Mesothelial cell of epicardium (in vitro differentiated cells): ENCODE measurements at regions not wholly inside any gene's neighbourhood (a gene's known extent, or its start where the extent isn't known, plus 50 kb on each side); places are given as distances from the start of the nearest gene placed in this dataset.

Experiments
- DNase-seq, 2 experiments: peaks; one replicate each; pipeline ENCODE4 v3.0.0; 2021; ENCODE audit warnings: low spot score in 2 of 2; ENCODE audit not compliant: unreplicated experiment in 2 of 2
- H3K27ac Mint-ChIP-seq: 2 replicates; pipeline ENCODE4 v1.8.0; 2021; ENCODE audit warnings: mixed read lengths
- H3K27me3 Mint-ChIP-seq: 2 replicates; pipeline ENCODE4 v1.8.0; 2021; ENCODE audit warnings: low read depth, mixed read lengths
- H3K36me3 Mint-ChIP-seq: 2 replicates; pipeline ENCODE4 v1.8.0; 2021; ENCODE audit warnings: mixed read lengths
- H3K4me1 Mint-ChIP-seq: 2 replicates; pipeline ENCODE4 v1.8.0; 2021; ENCODE audit warnings: mixed read lengths
- H3K4me3 Mint-ChIP-seq: 2 replicates; pipeline ENCODE4 v1.8.0; 2021; ENCODE audit warnings: mild to moderate bottlenecking, moderate library complexity, mixed read lengths
- H3K9me3 Mint-ChIP-seq: 2 replicates; pipeline ENCODE4 v1.8.0; 2021; ENCODE audit warnings: mixed read lengths
- TF ChIP-seq, protein P1 (sequence below): fragments of 200-600 bp; sonication (generic); IDR thresholded peaks from one replicate; pipeline ENCODE4 v1.5.0; 2021; ENCODE audit warnings: antibody characterized with exemption; ENCODE audit not compliant: unreplicated experiment

DNA sequence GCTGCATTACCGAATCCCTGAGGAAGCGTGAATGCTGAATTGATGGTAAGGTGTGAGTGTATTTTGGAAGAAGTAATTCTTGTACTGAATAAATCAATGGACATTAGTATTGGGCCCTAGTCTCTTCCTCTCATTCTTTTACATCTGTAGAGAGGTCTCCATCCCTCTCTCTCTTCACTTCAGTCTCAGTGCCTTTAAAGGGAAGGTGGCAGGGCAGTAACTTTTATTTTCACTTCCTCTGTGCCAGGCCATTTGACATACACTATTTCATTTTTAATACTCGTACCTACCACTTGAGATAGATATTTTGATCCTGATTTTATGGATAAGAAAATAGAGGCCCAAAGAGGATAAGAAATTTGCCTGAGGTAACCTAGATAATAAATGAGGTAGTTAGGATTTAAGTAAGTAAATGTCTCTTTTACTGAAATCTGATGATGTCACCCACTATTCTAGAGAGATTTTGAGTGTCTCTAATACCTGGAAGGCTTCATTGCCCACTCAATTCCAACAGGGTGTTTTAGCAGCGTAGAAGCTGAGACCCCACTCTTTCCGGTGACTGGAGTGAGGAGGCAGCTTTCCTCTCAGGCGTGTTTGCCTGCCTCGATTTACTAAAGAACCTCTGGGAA, 177.9 kb upstream of the PRICKLE1 start:
- no peak overlapping the region for H3K4me3 Mint-ChIP-seq
- H3K4me1 Mint-ChIP-seq = peaks cover 2% of the 10 kb centered on the region
- no peak for DNase-seq
- no peaks in the 10 kb centered on the region for H3K27me3 Mint-ChIP-seq
- H3K36me3 Mint-ChIP-seq = peaks cover 4% of the 10 kb centered on the region
- peaks cover 7% of the 10 kb centered on the region for H3K9me3 Mint-ChIP-seq
- TF ChIP-seq, protein P1, sequence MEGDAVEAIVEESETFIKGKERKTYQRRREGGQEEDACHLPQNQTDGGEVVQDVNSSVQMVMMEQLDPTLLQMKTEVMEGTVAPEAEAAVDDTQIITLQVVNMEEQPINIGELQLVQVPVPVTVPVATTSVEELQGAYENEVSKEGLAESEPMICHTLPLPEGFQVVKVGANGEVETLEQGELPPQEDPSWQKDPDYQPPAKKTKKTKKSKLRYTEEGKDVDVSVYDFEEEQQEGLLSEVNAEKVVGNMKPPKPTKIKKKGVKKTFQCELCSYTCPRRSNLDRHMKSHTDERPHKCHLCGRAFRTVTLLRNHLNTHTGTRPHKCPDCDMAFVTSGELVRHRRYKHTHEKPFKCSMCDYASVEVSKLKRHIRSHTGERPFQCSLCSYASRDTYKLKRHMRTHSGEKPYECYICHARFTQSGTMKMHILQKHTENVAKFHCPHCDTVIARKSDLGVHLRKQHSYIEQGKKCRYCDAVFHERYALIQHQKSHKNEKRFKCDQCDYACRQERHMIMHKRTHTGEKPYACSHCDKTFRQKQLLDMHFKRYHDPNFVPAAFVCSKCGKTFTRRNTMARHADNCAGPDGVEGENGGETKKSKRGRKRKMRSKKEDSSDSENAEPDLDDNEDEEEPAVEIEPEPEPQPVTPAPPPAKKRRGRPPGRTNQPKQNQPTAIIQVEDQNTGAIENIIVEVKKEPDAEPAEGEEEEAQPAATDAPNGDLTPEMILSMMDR = no peak
- H3K27ac Mint-ChIP-seq = no peak overlapping the region

DNA sequence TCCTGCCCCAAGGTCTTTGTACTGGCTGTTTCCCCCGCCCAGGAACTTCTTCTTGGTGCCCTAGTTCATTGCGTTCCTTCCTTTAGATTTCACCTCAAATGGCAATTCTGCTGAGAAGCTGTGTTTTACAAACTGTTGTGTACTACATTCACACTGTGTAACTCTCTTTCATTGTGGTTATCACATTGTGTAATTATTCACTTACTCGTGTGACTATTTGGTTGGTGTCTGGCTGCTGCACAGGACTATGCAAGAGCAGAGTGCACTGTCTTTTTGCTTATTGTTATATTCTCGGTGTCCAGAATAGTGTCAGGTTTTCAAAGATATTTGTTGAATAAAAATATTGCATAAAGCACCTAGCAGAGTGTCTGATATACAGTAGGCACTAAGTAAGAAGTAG, 177.2 kb upstream of the PRICKLE1 start:
- Mint-ChIP-seq H3K27ac (no peak overlapping the region), H3K4me3 (no peak overlapping the region), H3K27me3 (no peaks in the 10 kb centered on the region), H3K36me3 (peaks cover 4% of the 10 kb centered on the region), H3K4me1 (peaks cover 6% of the 10 kb centered on the region), H3K9me3 (peaks cover 6% of the 10 kb centered on the region)
- TF ChIP-seq, protein P1 = no peak
- DNase-seq = no peak

DNA sequence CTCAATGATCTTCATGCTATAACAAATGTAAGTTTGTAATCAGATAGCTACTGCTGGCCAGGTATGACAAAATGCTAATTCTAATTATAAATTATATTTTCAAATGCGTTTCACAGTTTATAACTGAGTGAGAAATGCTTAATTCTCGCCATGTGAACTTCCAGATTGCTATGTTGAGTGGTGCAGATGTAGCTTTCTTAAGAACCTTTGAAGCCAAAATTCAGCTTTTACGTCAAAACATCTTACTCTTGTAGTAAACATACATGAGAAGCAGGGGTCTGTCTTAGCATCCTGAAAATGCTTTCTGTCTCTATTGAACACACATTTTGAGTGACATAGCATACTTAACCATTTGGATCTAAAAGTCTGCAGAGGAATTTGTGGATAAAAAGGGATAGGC, 176.5 kb upstream of the PRICKLE1 start:
- no peak overlapping the region for H3K4me3 Mint-ChIP-seq
- DNase-seq = no peak
- H3K27me3 Mint-ChIP-seq = no peaks in the 10 kb centered on the region
- no peaks in the 10 kb centered on the region for H3K9me3 Mint-ChIP-seq
- no peak overlapping the region for H3K27ac Mint-ChIP-seq
- H3K36me3 Mint-ChIP-seq = no peaks in the 10 kb centered on the region
- peaks cover 12% of the 10 kb centered on the region for H3K4me1 Mint-ChIP-seq
- TF ChIP-seq, protein P1 = no peak

DNA sequence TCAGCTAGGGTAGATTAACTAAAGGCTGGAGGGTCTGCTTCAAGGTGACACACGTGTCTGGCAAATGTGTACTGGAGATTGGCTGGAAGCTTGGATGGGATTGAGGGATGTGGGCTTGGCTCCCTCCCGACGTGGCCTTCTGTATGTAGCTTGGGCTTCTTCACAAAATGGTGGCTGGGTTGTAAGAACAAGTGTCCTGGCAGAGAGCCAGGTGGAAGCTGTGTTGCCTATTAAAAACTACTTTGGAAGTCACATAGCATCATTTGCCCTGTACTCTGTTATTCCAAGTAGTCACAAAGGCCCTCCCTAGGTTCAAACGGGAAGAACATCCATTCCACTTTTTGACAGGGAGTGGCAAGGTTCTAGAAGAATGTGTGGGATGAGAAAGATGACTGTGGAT, 174.1 kb upstream of the PRICKLE1 start:
- Mint-ChIP-seq H3K4me1 (peaks cover 31% of the 10 kb centered on the region), H3K9me3 (no peaks in the 10 kb centered on the region), H3K27me3 (no peaks in the 10 kb centered on the region), H3K36me3 (no peaks in the 10 kb centered on the region), H3K4me3 (no peak overlapping the region), H3K27ac (no peak overlapping the region)
- TF ChIP-seq, protein P1 = no peak
- DNase-seq = no peak

DNA sequence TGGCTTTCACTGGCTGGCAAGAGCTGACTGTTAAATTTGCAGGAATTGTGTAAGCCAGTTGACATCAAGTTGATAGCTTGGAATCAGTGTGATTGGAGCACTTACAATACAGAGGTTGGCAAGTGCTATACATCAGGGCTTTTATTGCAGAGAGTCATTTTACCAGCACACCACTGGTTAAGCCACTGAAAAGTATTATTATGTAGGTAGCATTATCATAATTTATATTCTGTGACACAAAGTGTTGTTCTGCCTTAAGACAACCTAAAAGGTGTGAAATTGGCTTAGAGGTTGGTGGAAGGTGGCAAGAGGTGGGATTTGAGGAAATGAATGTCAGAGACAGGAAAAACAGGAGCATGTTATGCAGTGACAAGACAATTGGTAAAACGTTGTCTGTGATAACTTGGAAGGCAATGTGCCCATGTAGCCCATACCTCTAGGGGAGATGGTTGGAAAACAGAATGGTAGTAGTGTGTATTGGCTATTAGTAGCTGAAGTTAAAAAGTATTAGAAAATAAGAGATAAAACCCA, 172.9 kb upstream of the PRICKLE1 start:
- TF ChIP-seq, protein P1 = no peak
- Mint-ChIP-seq H3K36me3 (no peaks in the 10 kb centered on the region), H3K4me1 (peaks cover 43% of the 10 kb centered on the region), H3K4me3 (no peak overlapping the region), H3K27ac (no peak overlapping the region), H3K9me3 (no peaks in the 10 kb centered on the region), H3K27me3 (no peaks in the 10 kb centered on the region)
- no peak for DNase-seq
